ENCODE measurements at regions not wholly inside any gene's neighbourhood (a gene's known extent, or its start where the extent isn't known, plus 50 kb on each side); places are given as distances from the start of the nearest gene placed in this dataset.

GRCh38 chr19:23060016-23060415 lies 56.8 kb upstream of the ZNF730 start:
- intact Hi-C loops (cut with micrococcal nuclease) = no loop called here
- H3K79me2 ChIP-seq (ENCODE audit: insufficient read depth, low read length) = no peaks in the 10 kb centered on the region
- H3K4me2 ChIP-seq (ENCODE audit: low read length) = no peak overlapping the region
- H3K9me3 ChIP-seq (ENCODE audit: control insufficient read depth in 1 of 2, insufficient read depth in 1 of 2, low read depth in 1 of 2, low read length in 2 of 2) = peaks cover 0 to 55% of the 10 kb centered on the region in 2 experiments; a peak in 2 of 4 replicates
- BruUV-seq (replicated peaks) = no TSS peak
- no peaks in the 10 kb centered on the region for H3K9me2 ChIP-seq (ENCODE audit: insufficient read depth)
- H3K4me3 ChIP-seq (replicated peaks in 1 of 2; ENCODE audit: low read depth in 1 of 2, low read length in 2 of 2) = no peak overlapping the region
- H4K20me1 ChIP-seq (ENCODE audit: insufficient read depth) = no peaks in the 10 kb centered on the region
- H3K36me3 ChIP-seq (ENCODE audit: control insufficient read depth in 1 of 2, insufficient read depth in 2 of 2, low read length in 2 of 2) = no peaks in the 10 kb centered on the region
- no peak overlapping the region for H3K9ac ChIP-seq (ENCODE audit: low read length)
- no peak overlapping the region for H2AFZ ChIP-seq (ENCODE audit: low read depth, low read length, poor library complexity, severe bottlenecking)
- ATAC-seq (no peak), DNase-seq (ENCODE audit: low read depth, low spot score) (no peak)
- ChIA-PET RAD21 (ENCODE audit: low non-redundant PET in 1 of 2, low total read pairs in 2 of 2, uncharacterized antibody in 2 of 2, unreplicated experiment in 2 of 2) (no interaction called here), CTCF (no interaction called here), POLR2A (no interaction called here)
- H3K4me1 ChIP-seq (ENCODE audit: control insufficient read depth in 1 of 2, insufficient read depth in 2 of 2, low read length in 2 of 2) = no peaks in the 10 kb centered on the region
- no peak overlapping the region for H3K27ac ChIP-seq (ENCODE audit: low read depth, low read length)
- TF ChIP-seq CEBPB (IDR thresholded peaks at IDR 0.05; ENCODE audit: low read depth) (no peak), YY1 (IDR thresholded peaks at IDR 0.05; ENCODE audit: extremely low read depth, insufficient replicate concordance, low read depth, low read length) (no peak), ZBTB33 (IDR thresholded peaks at IDR 0.05; ENCODE audit: extremely low read depth, insufficient replicate concordance, low read length) (no peak), SIN3A (IDR thresholded peaks at IDR 0.05; ENCODE audit: low read depth) (no peak), JUND (IDR thresholded peaks at IDR 0.05) (no peak), FOSL1 (IDR thresholded peaks at IDR 0.05; ENCODE audit: low read depth) (no peak), ZNF274 (IDR thresholded peaks at IDR 0.05; ENCODE audit: low read depth, low read length) (no peak), MAX (IDR thresholded peaks at IDR 0.05) (no peak), ZFX (IDR thresholded peaks at IDR 0.05) (no peak), SP1 (IDR thresholded peaks at IDR 0.05; ENCODE audit: low read depth) (no peak), POLR2A (IDR thresholded peaks at IDR 0.05; ENCODE audit: borderline replicate concordance, extremely low read depth, insufficient read depth, insufficient read length) (no peak), POLR2AphosphoS5 (IDR thresholded peaks at IDR 0.05; ENCODE audit: low read depth, low read length) (no peak), ELF1 (IDR thresholded peaks at IDR 0.05; ENCODE audit: borderline replicate concordance, low read depth) (no peak), REST (IDR thresholded peaks at IDR 0.05; ENCODE audit: low read depth) (no peak), TCF7L2 (IDR thresholded peaks at IDR 0.05; ENCODE audit: borderline replicate concordance, extremely low read depth, insufficient read depth, insufficient read length) (no peak), EGR1 (IDR thresholded peaks at IDR 0.05; ENCODE audit: low read depth) (no peak)
- no peaks in the 10 kb centered on the region for H3K27me3 ChIP-seq (ENCODE audit: insufficient read depth, low read length)
